GM18498 (cell line): ENCODE measurements at regions not wholly inside any gene's neighbourhood (a gene's known extent, or its start where the extent isn't known, plus 50 kb on each side); places are given as distances from the start of the nearest gene placed in this dataset.
"Not testable (repeated sequence)": the region's sequence is repeated elsewhere in the genome, so short reads cannot be mapped to it uniquely, and the experiment has no call there.

Experiments used
- ATAC-seq: cut with Tn5 transposase; IDR thresholded peaks from one replicate; pipeline ENCODE4 v1.9.1; 2021; ENCODE audit warnings: mild to moderate bottlenecking, moderate library complexity; ENCODE audit not compliant: unreplicated experiment

DNA sequence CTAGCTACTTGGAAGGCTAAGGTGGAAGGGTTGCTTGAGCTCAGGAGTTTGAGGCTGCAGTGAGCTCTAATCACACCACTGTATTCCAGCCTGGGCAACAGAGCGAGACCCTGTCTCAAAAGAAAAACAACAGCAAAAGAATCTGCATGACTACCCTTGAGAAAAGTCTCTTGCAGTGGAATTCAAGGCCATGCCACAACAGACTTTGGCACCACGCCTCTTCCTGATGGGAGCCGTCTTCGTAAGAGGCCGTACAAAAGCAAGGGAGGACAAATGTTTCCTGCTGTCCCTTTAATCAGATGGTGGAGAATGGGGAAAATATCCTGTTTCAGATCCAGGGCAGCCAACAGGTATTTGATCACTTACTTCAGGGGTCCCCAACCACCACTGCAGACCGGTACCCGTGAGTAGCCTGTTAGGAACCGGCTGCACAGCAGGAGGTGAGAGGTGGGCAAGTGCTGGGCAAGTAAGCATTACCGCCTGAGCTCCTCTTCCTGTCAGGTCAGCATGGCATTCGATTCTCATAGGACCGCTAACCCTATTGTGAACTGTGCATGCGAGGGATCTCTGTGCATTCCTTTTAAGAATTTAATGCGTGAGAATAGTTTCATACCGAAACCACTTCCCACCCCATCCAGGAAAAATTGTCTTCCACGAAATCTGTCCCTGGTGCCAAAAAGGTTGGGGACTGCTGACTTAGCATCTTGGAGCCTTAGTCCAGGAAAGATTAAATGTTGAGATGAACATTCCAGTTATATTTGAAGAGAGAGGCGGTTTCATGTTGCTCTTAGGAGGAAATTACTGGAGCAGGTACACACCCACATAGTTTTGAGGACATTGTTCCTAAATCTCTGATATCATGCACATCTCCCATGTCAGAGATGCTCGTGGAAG lies 94.4 kb upstream of the XPO1 start:
- no peak for ATAC-seq

DNA sequence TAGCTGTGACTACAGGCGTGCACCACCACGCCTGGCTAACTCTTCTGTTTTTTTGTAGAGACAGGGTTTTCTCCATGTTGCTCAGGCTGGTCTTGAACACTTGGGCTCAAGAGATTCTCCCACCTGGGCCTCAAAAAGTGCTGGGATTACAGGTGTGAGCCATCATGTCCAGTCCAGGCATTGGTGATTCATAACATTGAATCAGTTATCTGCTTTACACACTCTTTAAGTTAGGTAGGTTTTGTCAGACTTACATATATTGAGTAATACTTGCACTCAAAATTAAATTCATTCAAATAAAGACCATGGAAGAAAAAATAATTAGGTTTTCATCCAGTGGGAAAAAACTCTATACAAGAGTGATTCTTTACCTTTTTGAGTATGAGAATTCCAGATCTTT lies 93.2 kb upstream of the XPO1 start:
- no peak for ATAC-seq

- ATAC-seq, result no peak
Observed at GRCh38 chr2:61626827-61627226, 88.7 kb upstream of the XPO1 start.

- no peak for ATAC-seq
Observed at GRCh38 chr2:61623747-61624146, 85.6 kb upstream of the XPO1 start.

- ATAC-seq, result no peak
Observed at GRCh38 chr2:61620244-61621159, 82.3 kb upstream of the XPO1 start.

DNA sequence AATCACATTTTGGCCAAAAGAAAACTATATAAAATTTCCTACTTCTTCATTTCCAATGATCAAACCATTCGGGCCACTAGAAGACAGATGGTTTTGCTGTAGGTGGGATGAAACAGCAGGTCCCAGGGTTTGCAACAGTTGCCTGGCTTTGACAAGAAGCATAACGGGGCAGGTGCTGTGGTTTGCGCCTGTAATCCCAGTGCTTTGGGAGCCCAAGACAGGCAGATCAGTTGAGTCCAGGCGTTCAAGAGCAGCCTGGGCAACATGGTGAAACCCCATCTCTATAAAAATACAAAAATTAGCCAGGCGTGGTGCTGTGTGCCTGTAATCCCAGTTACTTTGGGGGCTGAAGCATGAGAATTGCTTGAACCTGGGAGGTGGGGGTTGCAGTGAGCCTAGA lies 81.4 kb upstream of the XPO1 start:
- ATAC-seq, result no peak

GRCh38 chr2:61617610-61618009 lies 79.5 kb upstream of the XPO1 start:
- ATAC-seq, result no peak

- ATAC-seq, result no peak
Observed at GRCh38 chr2:61605245-61605644, 67.1 kb upstream of the XPO1 start.

DNA sequence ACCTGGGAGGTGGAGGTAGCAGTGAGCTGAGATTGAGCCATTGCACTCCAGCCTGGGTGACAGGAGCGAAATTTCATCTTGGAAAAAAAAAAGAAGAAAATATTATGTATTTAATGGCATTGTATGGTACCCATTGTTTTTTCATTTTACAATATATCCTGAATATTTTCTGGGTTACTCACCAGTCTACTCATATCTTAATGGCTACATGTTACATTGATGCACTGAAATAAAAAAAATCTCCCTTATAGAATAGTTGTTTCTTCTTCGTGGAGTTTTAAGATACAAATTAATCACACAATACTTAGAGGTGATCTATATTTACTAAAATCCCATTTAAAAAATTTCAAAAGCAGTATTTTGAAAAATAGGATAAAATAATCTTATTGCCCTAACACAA lies 66.3 kb upstream of the XPO1 start:
- ATAC-seq, result no peak

GRCh38 chr2:61598515-61599156 lies 60.5 kb upstream of the XPO1 start:
- not testable (repeated sequence) for ATAC-seq

GRCh38 chr2:61597300-61598289 lies 59.4 kb upstream of the XPO1 start:
- ATAC-seq, result no peak

DNA sequence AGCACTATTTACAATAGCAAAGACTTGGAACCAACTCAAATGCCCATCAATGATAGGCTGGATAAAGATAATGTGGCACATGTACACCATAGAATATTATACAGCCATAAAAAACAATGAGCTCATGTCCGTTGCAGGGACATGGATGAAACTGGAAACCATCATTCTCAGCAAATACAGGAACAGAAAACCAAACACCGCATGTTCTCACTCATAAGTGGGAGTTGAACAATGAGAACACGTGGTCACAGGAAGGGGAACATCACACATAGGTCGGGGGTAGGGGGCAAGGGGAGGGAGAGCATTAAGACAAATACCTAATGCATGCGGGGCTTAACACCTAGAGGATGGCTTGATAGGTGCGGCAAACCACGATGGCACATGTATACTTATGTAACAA lies 56.0 kb upstream of the XPO1 start:
- ATAC-seq, result not testable (repeated sequence)

GRCh38 chr2:61593648-61594047 lies 55.5 kb upstream of the XPO1 start:
- not testable (repeated sequence) for ATAC-seq

- no peak for ATAC-seq
Observed at GRCh38 chr2:61590214-61590613, 52.1 kb upstream of the XPO1 start.

DNA sequence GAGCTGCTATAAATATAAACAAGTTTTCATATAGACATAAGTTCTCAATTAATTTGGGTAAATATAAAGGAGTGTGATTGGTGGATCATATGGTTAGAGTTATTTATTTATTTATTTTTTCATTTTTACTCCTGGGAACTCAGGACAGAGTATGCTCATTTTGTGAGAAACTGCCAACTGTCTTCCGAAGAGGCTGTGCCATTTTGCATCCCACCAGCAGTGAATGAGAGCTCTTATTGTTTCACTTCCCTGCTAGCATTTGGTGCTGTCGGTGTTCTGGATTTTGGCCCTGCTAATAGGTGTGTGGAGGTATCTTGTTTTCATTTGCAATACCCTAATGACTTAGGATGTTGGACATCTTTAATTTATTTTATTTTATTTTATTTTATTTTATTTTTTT lies 50.4 kb upstream of the XPO1 start:
- no peak for ATAC-seq
